Heart left ventricle (tissue), 16 donors: ENCODE measurements at regions not wholly inside any gene's neighbourhood (a gene's known extent, or its start where the extent isn't known, plus 50 kb on each side); places are given as distances from the start of the nearest gene placed in this dataset.

Source experiments
- ATAC-seq, 4 donors: fragments of 200-7000 bp; cut with Tn5 transposase; one replicate each; pipeline ENCODE4 v1.9.1; 2020 to 2022; ENCODE audit warnings: moderate library complexity in 4 of 4, mild to moderate bottlenecking in 3 of 4, moderate number of reproducible peaks in 1 of 4
- DNase-seq, 5 donors: peaks; one replicate each; pipeline ENCODE4 v3.0.0-alpha.2; 2020
- H3K27ac ChIP-seq, 12 donors: fragments of 200-600 bp; sonication (generic) in 4 of 12; one replicate each; pipeline versions ENCODE4 v1.5.0 to v1.8.0; 2016 to 2022; ENCODE audit warnings: mild to moderate bottlenecking in 2 of 12
- H3K27me3 ChIP-seq, 9 donors: fragments of 200-600 bp; sonication (generic) in 2 of 9; one replicate each; pipeline versions ENCODE4 v1.5.1 to v1.8.0; 2016 to 2022; ENCODE audit warnings: mild to moderate bottlenecking in 3 of 9
- H3K36me3 ChIP-seq, 9 donors: fragments of 200-600 bp; sonication (generic) in 2 of 9; one replicate each; pipeline versions ENCODE4 v1.5.0 to v1.8.0; 2018 to 2022; ENCODE audit warnings: mild to moderate bottlenecking in 2 of 9
- H3K4me1 ChIP-seq, 12 donors: fragments of 200-600 bp; sonication (generic) in 4 of 12; one replicate each; pipeline versions ENCODE4 v1.5.0 to v1.8.0; 2016 to 2022; ENCODE audit warnings: mild to moderate bottlenecking in 3 of 12
- H3K4me3 ChIP-seq, 12 donors: fragments of 200-600 bp; sonication (generic) in 4 of 12; one replicate each; pipeline versions ENCODE4 v1.5.0 to v1.8.0; 2017 to 2022; ENCODE audit warnings: mild to moderate bottlenecking in 9 of 12, moderate library complexity in 4 of 12
- H3K9me3 ChIP-seq, 12 donors: fragments of 200-600 bp; sonication (generic) in 4 of 12; one replicate each; pipeline versions ENCODE4 v1.5.0 to v1.8.0; 2016 to 2022; ENCODE audit warnings: mild to moderate bottlenecking in 1 of 12
- POLR2A ChIP-seq, 2 donors: fragments of 450-650 bp; IDR thresholded peaks; one replicate each; pipeline ENCODE4 v1.6.1; 2017; ENCODE audit warnings: antibody characterized with exemption in 2 of 2, mild to moderate bottlenecking in 2 of 2, moderate library complexity in 2 of 2
- WGBS, 4 donors: extraction: QIAGEN DNeasy Blood & Tissue Kit in 2 of 4; methylation state at CpG; one replicate each; pipeline versions ENCODE4 v1.1.5 to v1.1.7; 2013 to 2018; 5-methylcytosine and 5-hydroxymethylcytosine counted together
- intact Hi-C, 10 donors: fragments of 100-400 bp; cut with DNase I; formaldehyde crosslinking; loops; one replicate each; pipeline versions ENCODE4 v1.11.1 to v1.14.2; 2022
- TF ChIP-seq, protein P1 (sequence below), 12 donors: fragments of 200-600 bp; sonication (generic) in 4 of 12; IDR thresholded peaks; one replicate each; pipeline versions ENCODE4 v1.5.0 to v1.8.0; 2018 to 2022; ENCODE audit warnings: antibody characterized with exemption in 12 of 12, mild to moderate bottlenecking in 5 of 12
- donor health status: ischemic (EF 13 %, LVEDD 7.1; RV severe dilation, severe dysfunction).
- donor health status: healthy with polysubstance abuse.
- donor health status: DM: no; HTN: yes; CAD: no.
- donor health status: DM: no; HTN: no; CAD: no.
- donor health status: ischemic (EF 25% LVEDD 6.9; RV normal size, moderate dysfunction).
- donor health status: ischemic (EF 25% LVEDD 5.7; RV mildly dilated, moderate dysfunction).
- donor health status: healthy.
- donor health status: DM: yes; HTN: yes; CAD: no.
- donor health status: ischemic (EF 35%, LVEDD 5.7; RV mildly dilated, moderate dysfunction).
- donor health status: nonischemic (EF 11% LVEDD 7.7; RV severe dilation, severe dysfunction).
- donor health status: DM: yes; HTN: yes; CAD: no.
- donor health status: PGD.
- donor health status: ischemic (EF 29% LVEDD 5.4; RV normal size, mild dysfunction).
- donor health status: nonischemic (EF 23%, LVEDD 6.1; RV moderate dilation, normal function).

DNA sequence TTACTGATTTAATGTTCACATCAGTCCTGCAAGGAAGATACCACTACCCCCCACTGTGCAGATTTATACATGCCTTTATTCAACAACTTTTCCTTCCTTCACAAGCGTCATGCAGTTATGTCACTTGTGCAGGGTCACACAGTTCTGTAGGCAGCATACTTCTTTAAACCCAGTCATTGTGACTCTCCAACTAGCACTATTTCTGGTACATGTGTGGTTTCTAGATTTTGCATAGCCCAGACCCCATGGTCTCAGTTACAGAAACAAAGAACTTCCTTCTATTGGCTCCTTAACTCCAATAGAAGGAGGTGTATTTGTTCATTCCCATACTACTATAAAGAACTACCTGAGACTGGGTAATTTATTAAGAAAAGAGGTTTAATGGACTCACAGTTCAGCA, 333.1 kb downstream of the ZNF516 start:
- Histone ChIP-seq H3K36me3 (no peaks in the 10 kb centered on the region), H3K9me3 (no peaks in the 10 kb centered on the region), H3K4me3 (no peak overlapping the region), H3K27ac (no peak overlapping the region), H3K4me1 (no peaks in the 10 kb centered on the region), H3K27me3 (no peaks in the 10 kb centered on the region)
- TF ChIP-seq, protein P1, sequence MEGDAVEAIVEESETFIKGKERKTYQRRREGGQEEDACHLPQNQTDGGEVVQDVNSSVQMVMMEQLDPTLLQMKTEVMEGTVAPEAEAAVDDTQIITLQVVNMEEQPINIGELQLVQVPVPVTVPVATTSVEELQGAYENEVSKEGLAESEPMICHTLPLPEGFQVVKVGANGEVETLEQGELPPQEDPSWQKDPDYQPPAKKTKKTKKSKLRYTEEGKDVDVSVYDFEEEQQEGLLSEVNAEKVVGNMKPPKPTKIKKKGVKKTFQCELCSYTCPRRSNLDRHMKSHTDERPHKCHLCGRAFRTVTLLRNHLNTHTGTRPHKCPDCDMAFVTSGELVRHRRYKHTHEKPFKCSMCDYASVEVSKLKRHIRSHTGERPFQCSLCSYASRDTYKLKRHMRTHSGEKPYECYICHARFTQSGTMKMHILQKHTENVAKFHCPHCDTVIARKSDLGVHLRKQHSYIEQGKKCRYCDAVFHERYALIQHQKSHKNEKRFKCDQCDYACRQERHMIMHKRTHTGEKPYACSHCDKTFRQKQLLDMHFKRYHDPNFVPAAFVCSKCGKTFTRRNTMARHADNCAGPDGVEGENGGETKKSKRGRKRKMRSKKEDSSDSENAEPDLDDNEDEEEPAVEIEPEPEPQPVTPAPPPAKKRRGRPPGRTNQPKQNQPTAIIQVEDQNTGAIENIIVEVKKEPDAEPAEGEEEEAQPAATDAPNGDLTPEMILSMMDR (IDR thresholded peaks at IDR 0.05) = no peak
- TF ChIP-seq POLR2A (IDR thresholded peaks at IDR 0.05) = no peak
- 86 to 93% (median 92%) methylated on average over 1 of the region's 1 CpG for WGBS, 4 donors
- DNase-seq (no peak), ATAC-seq (no peak)
- intact Hi-C loops = no loop called here

DNA sequence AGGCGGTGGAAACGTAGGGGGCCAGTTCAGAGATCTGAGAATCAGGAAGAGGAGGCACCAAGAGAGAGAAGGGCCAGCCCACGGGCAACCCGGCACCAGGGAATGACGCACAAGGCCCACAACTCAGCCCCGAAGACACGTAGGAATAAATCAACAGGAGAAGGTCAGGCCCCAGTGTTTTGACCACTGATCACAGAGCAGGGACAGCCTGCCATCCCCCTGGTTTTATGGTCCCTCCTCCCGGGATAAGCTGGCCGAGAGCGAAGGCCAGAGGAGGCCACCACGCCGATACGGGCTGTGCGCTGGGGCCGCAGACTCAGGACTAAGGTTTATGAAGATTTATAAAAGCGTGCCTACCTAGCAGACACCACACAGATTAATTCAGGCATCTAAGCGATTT, 341.4 kb downstream of the ZNF516 start:
- no peak overlapping the region for H3K4me3 ChIP-seq
- TF ChIP-seq POLR2A (IDR thresholded peaks at IDR 0.05) = no peak
- TF ChIP-seq, protein P1 (IDR thresholded peaks at IDR 0.05) = no peak
- DNase-seq (no peak), ATAC-seq (no peak)
- no peaks in the 10 kb centered on the region for H3K9me3 ChIP-seq
- 84 to 94% (median 90%) methylated on average over 17 of the region's 17 CpGs for WGBS, 4 donors
- H3K36me3 ChIP-seq = no peaks in the 10 kb centered on the region
- no peak overlapping the region for H3K27ac ChIP-seq
- H3K27me3 ChIP-seq = no peaks in the 10 kb centered on the region
- intact Hi-C loops = no loop called here
- H3K4me1 ChIP-seq = no peaks in the 10 kb centered on the region

DNA sequence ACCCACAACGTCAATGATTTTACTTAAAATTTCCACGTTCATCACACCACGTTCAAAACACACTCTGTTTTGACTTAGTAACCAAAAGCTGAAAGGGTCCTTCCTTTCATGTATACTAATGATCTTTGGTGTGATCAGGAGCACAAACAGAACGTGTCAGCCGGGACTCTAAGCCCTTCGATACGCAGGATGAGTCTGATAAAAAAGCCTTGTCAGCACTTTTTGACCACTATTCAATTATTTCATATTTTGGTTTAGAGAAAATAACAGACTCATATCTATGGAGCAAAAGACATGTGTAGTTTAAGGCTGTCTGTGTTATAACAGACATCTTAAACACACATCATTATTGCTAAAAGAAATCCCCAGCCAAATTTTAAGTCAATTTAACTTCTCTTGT, 345.3 kb downstream of the ZNF516 start:
- no peak overlapping the region for H3K4me3 ChIP-seq
- 89 to 93% (median 90%) methylated on average over 7 of the region's 7 CpGs for WGBS, 4 donors
- intact Hi-C loops = no loop called here
- H3K4me1 ChIP-seq = no peaks in the 10 kb centered on the region
- ATAC-seq (no peak), DNase-seq (no peak)
- no peaks in the 10 kb centered on the region for H3K36me3 ChIP-seq
- no peak overlapping the region for H3K27ac ChIP-seq
- no peaks in the 10 kb centered on the region for H3K27me3 ChIP-seq
- H3K9me3 ChIP-seq = no peaks in the 10 kb centered on the region
- TF ChIP-seq, protein P1 (IDR thresholded peaks at IDR 0.05) = no peak
- TF ChIP-seq POLR2A (IDR thresholded peaks at IDR 0.05) = no peak

DNA sequence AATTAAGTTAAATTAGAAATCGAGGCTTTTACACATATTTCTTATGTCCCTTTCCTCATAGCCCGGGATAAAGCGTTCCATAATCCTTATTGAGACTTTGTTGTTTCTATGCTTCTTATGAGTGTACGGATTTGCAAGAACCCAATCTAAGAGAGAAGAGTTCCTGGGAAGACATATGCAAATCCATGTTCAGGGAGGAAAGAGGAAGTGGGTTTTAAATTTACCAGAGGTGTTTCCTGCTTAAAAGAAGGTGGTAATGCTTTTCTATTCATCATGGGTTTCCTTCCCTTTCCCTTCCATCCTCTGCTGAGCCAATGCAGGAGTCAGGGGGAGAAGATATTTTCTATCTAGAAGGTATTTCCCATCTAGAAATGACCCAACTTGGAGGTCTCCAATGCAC, 345.8 kb downstream of the ZNF516 start:
- ATAC-seq (no peak), DNase-seq (no peak)
- 90 to 93% (median 91%) methylated on average over 4 of the region's 4 CpGs for WGBS, 4 donors
- intact Hi-C loops = no loop called here
- Histone ChIP-seq H3K36me3 (no peaks in the 10 kb centered on the region), H3K9me3 (no peaks in the 10 kb centered on the region), H3K4me3 (no peak overlapping the region), H3K27me3 (no peaks in the 10 kb centered on the region), H3K27ac (no peak overlapping the region), H3K4me1 (no peaks in the 10 kb centered on the region)
- TF ChIP-seq, protein P1 (IDR thresholded peaks at IDR 0.05) = no peak
- TF ChIP-seq POLR2A (IDR thresholded peaks at IDR 0.05) = no peak
